ENCODE measurements at regions not wholly inside any gene's neighbourhood (a gene's known extent, or its start where the extent isn't known, plus 50 kb on each side); places are given as distances from the start of the nearest gene placed in this dataset.
"Not testable (repeated sequence)": the region's sequence is repeated elsewhere in the genome, so short reads cannot be mapped to it uniquely, and the experiment has no call there.

DNA sequence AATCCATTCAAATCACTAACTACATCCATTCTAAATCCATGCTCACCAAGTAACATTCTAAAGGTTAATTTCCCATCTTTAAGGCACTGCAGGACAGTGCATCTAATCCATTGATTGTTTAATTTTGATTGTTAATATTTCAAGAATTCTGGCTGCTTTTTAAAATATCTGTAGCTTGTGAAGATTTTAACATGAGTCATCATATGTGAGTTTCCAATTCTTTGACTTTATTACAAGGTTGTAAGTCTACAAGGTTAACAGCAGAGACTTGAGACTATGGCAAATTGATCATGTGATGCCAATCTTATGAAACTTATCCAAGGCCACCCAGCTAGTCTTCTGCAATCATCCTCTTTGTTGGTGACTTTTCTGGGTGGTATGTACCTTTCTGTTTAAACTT is 349.2 kb upstream of the ZC3H15 start:
- DNase-seq (ENCODE audit: low read depth): no peak
- TF ChIP-seq CTCF (IDR thresholded peaks at IDR 0.05; ENCODE audit: insufficient read depth, low read depth, low read length, missing control alignments): no peak
- no peak overlapping the region for H3K4me3 ChIP-seq (ENCODE audit: low read length)

DNA sequence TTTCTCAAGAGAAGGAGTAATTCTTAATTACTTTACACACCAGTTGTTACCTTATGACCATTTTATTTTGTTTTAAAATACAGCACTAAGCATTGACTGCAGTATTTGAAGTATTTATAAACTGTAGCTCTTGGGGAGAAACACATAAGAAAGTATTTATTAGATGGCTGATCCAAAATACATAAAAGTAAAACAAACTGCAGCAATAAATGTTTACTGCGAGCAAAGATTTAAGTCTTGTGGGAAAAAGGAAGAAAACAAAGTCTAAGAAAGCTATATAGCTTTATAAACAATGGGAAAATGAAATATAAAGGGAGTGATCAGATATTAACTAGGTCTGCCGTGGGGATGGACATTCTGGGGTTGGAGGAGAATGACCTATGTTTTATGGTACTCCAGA is 347.2 kb upstream of the ZC3H15 start:
- no peak overlapping the region for H3K4me3 ChIP-seq (ENCODE audit: low read length)
- TF ChIP-seq CTCF (IDR thresholded peaks at IDR 0.05; ENCODE audit: insufficient read depth, low read depth, low read length, missing control alignments): no peak
- DNase-seq (ENCODE audit: low read depth): no peak

- no peak overlapping the region for H3K4me3 ChIP-seq (ENCODE audit: low read length)
- DNase-seq (ENCODE audit: low read depth): no peak
- no peak for TF ChIP-seq CTCF (IDR thresholded peaks at IDR 0.05; ENCODE audit: insufficient read depth, low read depth, low read length, missing control alignments)
Measured at GRCh38 chr2:186159101-186159500, 327.0 kb upstream of the ZC3H15 start.

DNA sequence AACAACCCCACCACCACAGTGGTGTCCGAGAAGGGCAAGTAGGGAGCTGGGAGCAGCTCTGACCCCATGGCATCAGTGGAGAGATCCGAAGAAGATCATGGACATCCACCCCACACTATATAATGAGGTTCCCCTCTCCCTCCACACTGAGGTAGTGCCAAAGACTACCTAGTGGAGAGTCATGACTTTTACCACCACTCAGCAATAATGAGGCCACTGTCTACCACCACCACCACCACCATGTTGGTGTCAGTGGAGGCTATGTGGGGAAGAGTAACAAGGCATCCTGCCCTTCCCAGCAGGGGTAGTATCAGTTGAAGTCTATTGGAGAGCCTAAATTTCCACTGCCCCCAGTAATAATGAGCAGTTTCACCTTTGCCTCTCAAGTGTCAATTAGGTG is 321.7 kb upstream of the ZC3H15 start:
- TF ChIP-seq CTCF (IDR thresholded peaks at IDR 0.05; ENCODE audit: insufficient read depth, low read depth, low read length, missing control alignments): no peak
- H3K4me3 ChIP-seq (ENCODE audit: low read length): no peak overlapping the region
- no peak for DNase-seq (ENCODE audit: low read depth)

- no peak overlapping the region for H3K4me3 ChIP-seq (ENCODE audit: low read length)
- no peak for DNase-seq (ENCODE audit: low read depth)
- TF ChIP-seq CTCF (IDR thresholded peaks at IDR 0.05; ENCODE audit: insufficient read depth, low read depth, low read length, missing control alignments): no peak
Measured at GRCh38 chr2:186170693-186171092, 315.4 kb upstream of the ZC3H15 start.

GRCh38 chr2:186181625-186182024 is 304.4 kb upstream of the ZC3H15 start:
- no peak for TF ChIP-seq CTCF (IDR thresholded peaks at IDR 0.05; ENCODE audit: insufficient read depth, low read depth, low read length, missing control alignments)
- H3K4me3 ChIP-seq (ENCODE audit: low read length): no peak overlapping the region
- DNase-seq (ENCODE audit: low read depth): no peak

- not testable (repeated sequence) for H3K4me3 ChIP-seq (ENCODE audit: low read length); DNase-seq (ENCODE audit: low read depth)
Measured at GRCh38 chr2:186182366-186182765, 303.7 kb upstream of the ZC3H15 start.

GRCh38 chr2:186183406-186183805 is 302.7 kb upstream of the ZC3H15 start:
- no peak for DNase-seq (ENCODE audit: low read depth)
- H3K4me3 ChIP-seq (ENCODE audit: low read length): no peak overlapping the region
- no peak for TF ChIP-seq CTCF (IDR thresholded peaks at IDR 0.05; ENCODE audit: insufficient read depth, low read depth, low read length, missing control alignments)
